ENCODE measurements at regions not wholly inside any gene's neighbourhood (a gene's known extent, or its start where the extent isn't known, plus 50 kb on each side); places are given as distances from the start of the nearest gene placed in this dataset.

DNA sequence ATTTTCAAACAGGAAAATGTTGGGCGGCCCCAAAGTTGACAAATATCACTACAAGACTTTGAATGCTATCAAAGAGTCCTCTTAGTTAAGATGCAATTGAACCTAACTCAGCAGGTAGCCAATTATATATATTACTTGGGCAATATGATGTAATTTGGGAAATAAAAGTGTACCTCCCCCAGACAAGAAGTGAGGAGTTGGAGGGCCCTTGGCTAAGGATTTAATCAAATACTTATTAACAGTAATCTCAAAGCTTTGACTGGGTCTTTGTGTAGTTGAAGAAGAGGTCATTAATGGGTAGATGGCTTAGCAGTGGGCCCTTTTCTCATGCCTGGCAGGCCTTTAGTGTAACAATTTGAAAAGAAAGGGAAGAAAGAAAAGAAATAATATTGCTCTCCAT, 599.0 kb downstream of the CSNK1G3 start:
- TF ChIP-seq EZH2 (IDR thresholded peaks at IDR 0.05) (no peak), RAD21 (IDR thresholded peaks at IDR 0.05; ENCODE audit: low read depth) (no peak)
- TF ChIP-seq, protein P1, sequence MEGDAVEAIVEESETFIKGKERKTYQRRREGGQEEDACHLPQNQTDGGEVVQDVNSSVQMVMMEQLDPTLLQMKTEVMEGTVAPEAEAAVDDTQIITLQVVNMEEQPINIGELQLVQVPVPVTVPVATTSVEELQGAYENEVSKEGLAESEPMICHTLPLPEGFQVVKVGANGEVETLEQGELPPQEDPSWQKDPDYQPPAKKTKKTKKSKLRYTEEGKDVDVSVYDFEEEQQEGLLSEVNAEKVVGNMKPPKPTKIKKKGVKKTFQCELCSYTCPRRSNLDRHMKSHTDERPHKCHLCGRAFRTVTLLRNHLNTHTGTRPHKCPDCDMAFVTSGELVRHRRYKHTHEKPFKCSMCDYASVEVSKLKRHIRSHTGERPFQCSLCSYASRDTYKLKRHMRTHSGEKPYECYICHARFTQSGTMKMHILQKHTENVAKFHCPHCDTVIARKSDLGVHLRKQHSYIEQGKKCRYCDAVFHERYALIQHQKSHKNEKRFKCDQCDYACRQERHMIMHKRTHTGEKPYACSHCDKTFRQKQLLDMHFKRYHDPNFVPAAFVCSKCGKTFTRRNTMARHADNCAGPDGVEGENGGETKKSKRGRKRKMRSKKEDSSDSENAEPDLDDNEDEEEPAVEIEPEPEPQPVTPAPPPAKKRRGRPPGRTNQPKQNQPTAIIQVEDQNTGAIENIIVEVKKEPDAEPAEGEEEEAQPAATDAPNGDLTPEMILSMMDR (IDR thresholded peaks at IDR 0.05 in 2 of 3, conservative IDR thresholded peaks at IDR 0.05 in 1 of 3; ENCODE audit: borderline replicate concordance in 1 of 3, insufficient read depth in 1 of 3, low read depth in 2 of 3, low read length in 2 of 3), result no peak

Measured in HCT116 (cell line).